WTC11 (cell line): ENCODE measurements at regions not wholly inside any gene's neighbourhood (a gene's known extent, or its start where the extent isn't known, plus 50 kb on each side); places are given as distances from the start of the nearest gene placed in this dataset.

ENCODE experiments used
- AR ChIP-seq: fragments of 250-450 bp; sonication (Bioruptor Pico); IDR thresholded peaks from 2 replicates; pipeline ENCODE4 v1.9.0; 2021; ENCODE audit warnings: mild to moderate bottlenecking
- CREB1 ChIP-seq: sonication (generic); formaldehyde crosslinking; IDR thresholded peaks from 2 replicates; pipeline ENCODE4 v1.8.0; 2023; ENCODE audit warnings: mild to moderate bottlenecking, missing genetic modification reagents
- CTCF ChIP-seq: fragments of 200-600 bp; IDR thresholded peaks from 2 replicates; pipeline ENCODE4 v1.8.0; 2022; ENCODE audit warnings: antibody characterized with exemption
- E2F5 ChIP-seq: sonication (generic); formaldehyde crosslinking; IDR thresholded peaks from 2 replicates; pipeline ENCODE4 v1.8.1; 2022; ENCODE audit warnings: mild to moderate bottlenecking, moderate library complexity, missing genetic modification reagents
- ETV6 ChIP-seq: sonication (generic); formaldehyde crosslinking; IDR thresholded peaks from 2 replicates; pipeline ENCODE4 v1.8.1; 2022; ENCODE audit warnings: mild to moderate bottlenecking, missing genetic modification reagents
- GTF2I ChIP-seq: fragments of 250-450 bp; sonication (Bioruptor Pico); conservative IDR thresholded peaks from 2 replicates; pipeline ENCODE4 v1.4.0; 2021; ENCODE audit warnings: mild to moderate bottlenecking
- JUN ChIP-seq: sonication (generic); formaldehyde crosslinking; IDR thresholded peaks from 2 replicates; pipeline ENCODE4 v1.8.0; 2023; ENCODE audit warnings: mild to moderate bottlenecking, missing genetic modification reagents
- NFYB ChIP-seq: sonication (generic); formaldehyde crosslinking; conservative IDR thresholded peaks from 2 replicates; pipeline ENCODE4 v1.8.0; 2022; ENCODE audit warnings: low read depth, missing genetic modification reagents
- NR3C1 ChIP-seq: sonication (generic); formaldehyde crosslinking; conservative IDR thresholded peaks from 2 replicates; pipeline ENCODE4 v1.8.1; 2023; ENCODE audit warnings: low read depth, mild to moderate bottlenecking, missing genetic modification reagents
- STAT6 ChIP-seq: sonication (generic); formaldehyde crosslinking; conservative IDR thresholded peaks from 2 replicates; pipeline ENCODE4 v1.8.1; 2023; ENCODE audit warnings: mild to moderate bottlenecking, low read depth, missing genetic modification reagents, moderate library complexity
- ZBTB21 ChIP-seq: sonication (generic); formaldehyde crosslinking; IDR thresholded peaks from 2 replicates; pipeline ENCODE4 v1.8.1; 2023; ENCODE audit warnings: mild to moderate bottlenecking, missing genetic modification reagents, borderline replicate concordance
- ZNF121 ChIP-seq: sonication (generic); formaldehyde crosslinking; IDR thresholded peaks from 2 replicates; pipeline ENCODE4 v1.8.0; 2023; ENCODE audit warnings: missing genetic modification reagents

GRCh38 chr2:5164776-5165525 lies 527.2 kb upstream of the SOX11 start:
- TF ChIP-seq ETV6 (no peak), STAT6 (CRISPR knock-in tag) (no peak), CTCF (no peak), NFYB (no peak), CREB1 (no peak), ZBTB21 (CRISPR knock-in tag) (no peak), NR3C1 (CRISPR knock-in tag) (no peak), AR (CRISPR knock-in tag) (no peak), GTF2I (CRISPR knock-in tag) (no peak), JUN (CRISPR knock-in tag) (no peak), ZNF121 (CRISPR knock-in tag) (no peak), E2F5 (CRISPR knock-in tag) (no peak)
